NCI-H1092 (cell line): ENCODE measurements at regions not wholly inside any gene's neighbourhood (a gene's known extent, or its start where the extent isn't known, plus 50 kb on each side); places are given as distances from the start of the nearest gene placed in this dataset.
"Not testable (repeated sequence)": the region's sequence is repeated elsewhere in the genome, so short reads cannot be mapped to it uniquely, and the experiment has no call there.

ENCODE experiments used
- DNase-seq: peaks from one replicate; lab custom pipeline; 2025; lab: John Stamatoyannopoulos, UW

GRCh38 chr7:12884856-12885440, 197.5 kb downstream of the ARL4A start:
- DNase-seq: no peak

GRCh38 chr7:12888717-12889116, 201.3 kb downstream of the ARL4A start:
- DNase-seq: no peak

DNA sequence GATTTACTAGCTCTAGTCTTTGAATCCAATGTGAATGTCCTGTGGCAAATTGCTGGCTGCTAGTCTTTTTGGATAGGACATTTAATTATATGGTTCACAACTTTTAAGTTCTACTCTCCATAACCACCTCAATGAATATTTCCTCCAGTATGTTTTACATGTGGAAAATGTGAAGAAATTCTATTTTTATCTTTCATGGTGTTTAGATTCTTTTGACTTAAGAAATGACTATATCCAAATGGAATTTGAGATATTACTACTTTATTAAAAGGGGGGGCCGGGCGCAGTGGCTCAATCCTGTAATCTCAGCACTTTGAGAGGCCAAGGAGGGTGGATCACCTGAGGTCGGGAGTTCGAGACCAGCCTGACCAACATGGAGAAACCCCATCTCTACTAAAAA, 202.0 kb downstream of the ARL4A start:
- no peak for DNase-seq

DNA sequence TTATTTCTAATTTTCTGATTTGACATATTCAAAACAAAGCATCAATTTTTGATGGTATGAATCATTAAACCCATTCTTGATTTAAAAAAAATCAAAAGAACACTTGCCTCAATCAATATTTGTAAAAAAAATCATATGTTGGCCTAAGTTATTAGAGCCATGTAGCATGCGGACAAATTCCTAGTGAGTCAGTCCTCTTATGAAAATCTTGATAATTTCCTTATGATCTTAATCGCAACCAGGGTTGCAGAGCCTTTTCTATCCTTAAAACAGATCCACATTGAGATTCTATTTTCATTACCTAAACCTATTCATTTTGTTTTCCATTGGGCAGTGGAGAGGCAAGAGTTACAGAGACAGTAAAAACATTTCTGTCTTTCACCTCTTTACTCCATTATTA, 203.2 kb downstream of the ARL4A start:
- DNase-seq: no peak

DNA sequence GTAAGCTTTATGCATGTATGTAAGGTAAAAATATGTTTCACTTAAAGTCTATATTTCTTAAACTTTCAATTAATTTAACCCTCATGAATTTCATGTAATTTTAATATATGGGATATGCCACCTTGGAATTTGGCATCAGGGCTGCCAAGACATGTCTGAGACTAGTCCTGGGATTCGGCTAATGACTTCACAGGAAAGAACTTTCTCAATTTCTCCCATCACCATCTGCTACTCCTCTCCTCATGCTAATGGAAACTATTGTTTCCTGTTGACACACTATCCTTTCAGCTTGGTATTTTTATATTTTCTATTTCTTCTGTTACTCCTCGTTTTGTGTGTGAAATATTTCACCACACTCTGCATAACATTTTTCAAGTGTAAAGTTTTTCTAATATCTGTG, 205.9 kb downstream of the ARL4A start:
- no peak for DNase-seq

DNA sequence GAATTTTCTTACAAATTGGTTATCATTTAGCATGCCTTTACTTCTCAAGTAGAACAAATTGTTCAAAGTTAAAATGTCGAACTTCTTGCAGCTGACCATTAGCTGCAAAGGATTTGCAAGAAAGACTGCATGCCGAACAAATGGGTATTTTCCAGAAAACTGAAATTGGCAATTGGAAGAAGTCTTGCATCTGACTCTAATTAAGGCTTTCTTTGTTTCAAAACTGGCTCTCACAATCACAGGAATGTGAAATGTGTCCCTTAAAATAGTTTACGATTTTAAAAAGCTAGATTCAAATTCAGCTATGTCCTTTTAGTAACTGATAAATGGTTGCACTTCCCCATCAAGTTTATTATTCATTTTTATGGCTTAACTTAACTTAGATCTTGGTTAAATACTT, 207.9 kb downstream of the ARL4A start:
- no peak for DNase-seq

DNA sequence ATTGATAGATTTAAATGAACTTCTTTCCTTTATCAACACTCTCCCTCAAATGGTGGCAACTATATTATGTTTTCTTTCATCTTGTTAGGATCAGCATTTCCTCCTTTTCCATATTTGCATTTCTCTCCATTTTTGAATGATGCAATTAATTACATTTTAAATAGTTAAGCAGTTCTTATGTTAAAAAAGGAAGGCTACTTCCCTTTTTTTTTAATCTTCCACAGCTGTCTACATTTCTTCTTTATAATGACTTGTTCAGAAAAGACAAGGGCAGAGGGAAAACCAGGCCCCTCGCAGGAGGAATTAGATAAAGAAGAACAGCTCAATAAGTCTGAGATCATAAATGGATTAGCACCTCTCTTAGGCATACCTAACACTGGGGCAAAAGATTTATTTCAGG, 208.9 kb downstream of the ARL4A start:
- DNase-seq: no peak

DNA sequence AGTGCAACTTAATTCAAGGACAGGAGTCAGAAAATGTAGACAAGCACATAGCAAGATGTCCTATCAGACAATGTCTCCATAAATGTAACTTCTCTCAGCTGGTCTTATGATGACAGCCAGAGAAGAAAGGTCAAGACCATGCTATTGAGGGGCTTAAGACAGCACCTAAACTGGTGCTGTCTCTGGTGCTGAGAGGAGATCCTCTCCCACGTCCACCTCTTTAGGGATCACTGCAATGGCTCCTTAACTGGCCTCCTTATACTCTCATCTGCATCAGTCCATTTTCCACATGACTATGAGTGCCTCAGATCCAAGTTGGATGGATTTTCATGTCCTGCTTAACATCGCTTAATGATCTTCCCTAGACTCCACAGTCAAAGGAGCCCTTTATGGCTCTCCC, 210.6 kb downstream of the ARL4A start:
- no peak for DNase-seq

DNA sequence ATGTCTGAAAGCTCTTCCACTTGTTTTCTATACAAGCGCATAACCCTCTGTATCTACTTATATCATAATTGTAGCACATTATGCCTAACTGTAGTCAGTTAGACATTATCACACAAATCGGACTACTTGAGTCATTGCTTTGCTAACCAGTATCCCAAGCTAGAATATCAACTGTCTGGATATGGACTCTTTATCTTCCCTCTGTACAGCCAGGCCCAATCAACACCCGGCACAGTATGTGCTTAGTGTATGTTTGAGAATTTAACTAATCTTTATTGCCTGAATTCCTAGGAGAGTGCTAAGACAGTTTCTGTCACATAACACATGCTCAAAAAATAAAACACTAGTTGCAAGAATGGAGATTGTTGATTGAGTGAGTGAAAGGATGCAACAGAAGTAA, 211.2 kb downstream of the ARL4A start:
- DNase-seq: no peak

DNA sequence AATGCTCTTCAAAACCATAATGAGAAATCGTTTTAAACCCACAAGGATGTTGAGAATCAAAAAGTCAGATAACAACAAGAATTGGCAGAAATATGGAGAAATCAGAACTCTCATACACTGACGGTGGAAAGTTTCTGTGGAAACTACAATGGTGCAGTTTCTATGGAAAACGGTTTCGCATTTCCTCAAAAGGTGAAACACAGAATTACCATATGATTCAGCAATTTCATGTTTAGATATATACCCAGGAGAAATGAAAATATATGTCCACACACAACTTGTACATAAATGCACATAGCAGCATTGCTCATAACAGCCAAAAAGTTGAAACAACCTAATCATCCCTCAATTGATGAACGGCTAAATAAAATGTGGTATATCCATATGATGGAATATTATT, 218.2 kb downstream of the ARL4A start:
- DNase-seq: no peak

- no peak for DNase-seq
These were observed 220.3 kb downstream of the ARL4A start for GRCh38 chr7:12907774-12908173.

DNA sequence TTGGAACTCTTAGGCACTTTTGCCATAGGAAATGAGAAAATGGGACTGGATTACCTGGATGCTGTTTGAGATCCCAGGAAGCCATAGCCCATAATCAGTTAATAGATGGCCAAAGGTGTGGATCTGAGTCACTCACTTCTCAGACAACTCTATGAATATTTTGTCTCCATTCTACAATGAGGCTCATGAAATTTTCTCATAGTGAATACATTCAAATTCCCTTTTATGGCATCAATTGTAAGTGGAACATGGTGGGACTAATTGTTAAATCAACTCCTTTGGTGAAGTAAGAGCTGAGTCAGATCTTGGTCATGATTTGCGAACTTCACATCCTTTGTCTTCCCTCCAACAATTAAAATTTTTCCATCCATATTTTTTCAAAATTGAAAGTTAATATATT, 222.1 kb downstream of the ARL4A start:
- no peak for DNase-seq

DNA sequence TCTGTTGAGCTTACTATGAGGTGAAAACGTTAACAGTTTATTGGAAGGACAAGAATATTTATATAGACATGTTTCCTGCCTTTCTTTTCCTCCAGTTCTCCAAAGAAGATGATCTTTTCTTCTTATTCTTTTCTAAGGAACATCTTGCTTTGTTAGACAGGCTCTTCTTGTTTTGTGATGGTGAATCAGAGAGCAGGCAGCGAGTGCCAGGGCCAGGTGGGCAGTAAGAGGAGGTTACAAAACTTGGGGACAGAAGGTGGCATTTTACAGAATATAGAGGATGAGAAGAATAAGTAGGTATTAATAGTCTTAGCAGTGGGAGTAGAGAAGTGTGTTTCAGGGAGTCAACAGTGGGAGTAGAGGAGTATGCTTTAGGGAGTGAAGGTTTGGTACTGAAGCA, 223.6 kb downstream of the ARL4A start:
- DNase-seq: no peak

DNA sequence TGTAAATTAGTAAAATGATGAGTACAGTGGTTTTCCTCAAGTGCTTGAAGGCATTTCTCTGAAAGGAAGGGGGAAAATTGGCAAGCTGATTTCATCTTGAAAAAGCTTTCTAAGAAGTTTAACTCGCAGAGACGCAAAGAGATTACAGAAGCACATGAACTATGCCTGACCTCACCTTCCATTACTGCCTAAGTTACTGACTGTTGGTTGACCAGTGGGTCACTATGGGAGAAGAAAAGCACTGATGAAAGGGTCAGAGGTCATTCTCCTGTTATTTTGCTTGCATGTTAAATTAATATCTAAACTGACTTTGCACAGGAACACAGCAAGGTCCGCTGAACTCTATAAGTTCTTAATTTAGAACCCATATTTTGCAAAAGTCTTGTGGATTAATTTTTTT, 225.6 kb downstream of the ARL4A start:
- no peak for DNase-seq

DNA sequence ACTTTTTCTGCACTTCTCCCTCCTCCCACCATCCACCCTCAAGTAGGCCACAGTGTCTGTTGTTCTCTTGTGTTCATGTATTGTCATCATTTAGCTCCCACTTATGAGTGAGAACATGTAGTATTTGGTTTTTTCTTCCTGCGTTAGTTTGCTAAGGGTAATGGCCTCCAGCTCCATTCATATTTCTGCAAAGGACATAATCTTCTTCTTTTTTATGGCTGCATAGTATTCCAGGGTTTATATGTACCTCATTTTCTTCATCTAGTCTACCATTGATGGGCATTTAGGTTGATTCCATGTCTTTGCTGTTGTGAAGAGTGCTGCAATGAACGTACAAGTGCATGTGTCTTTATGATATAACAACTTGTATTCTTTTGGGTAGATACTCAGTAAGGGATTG, 230.4 kb downstream of the ARL4A start:
- DNase-seq: no peak

DNA sequence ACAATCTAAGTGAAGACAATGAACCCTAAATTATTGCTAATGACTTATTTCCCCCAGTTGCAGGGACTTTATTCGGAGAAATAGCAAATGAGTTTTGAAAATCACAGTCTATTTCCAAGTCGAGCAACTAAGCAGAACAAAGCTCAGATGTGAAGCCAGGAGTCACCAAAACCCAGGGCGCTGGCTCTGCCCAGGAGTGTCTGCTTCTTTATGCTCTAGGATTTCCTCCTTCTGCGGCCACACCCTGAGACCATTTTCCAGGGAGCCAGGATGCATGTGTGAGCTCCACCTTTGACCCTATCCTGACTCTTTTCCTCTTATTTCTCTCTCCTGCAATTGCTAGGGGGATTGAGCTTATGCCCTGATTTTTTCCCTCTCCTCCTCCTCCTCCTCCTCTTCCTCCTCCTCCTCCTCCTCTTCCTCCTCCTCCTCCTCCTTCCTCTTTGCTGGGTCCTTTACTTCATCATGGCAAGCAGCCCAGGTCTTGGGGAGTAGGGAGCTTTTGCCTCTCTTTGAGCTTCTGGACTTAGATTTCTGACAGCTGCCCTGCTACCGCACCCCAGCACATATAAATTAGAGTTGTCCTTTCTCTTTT, 234.4 kb downstream of the ARL4A start:
- no peak for DNase-seq

DNA sequence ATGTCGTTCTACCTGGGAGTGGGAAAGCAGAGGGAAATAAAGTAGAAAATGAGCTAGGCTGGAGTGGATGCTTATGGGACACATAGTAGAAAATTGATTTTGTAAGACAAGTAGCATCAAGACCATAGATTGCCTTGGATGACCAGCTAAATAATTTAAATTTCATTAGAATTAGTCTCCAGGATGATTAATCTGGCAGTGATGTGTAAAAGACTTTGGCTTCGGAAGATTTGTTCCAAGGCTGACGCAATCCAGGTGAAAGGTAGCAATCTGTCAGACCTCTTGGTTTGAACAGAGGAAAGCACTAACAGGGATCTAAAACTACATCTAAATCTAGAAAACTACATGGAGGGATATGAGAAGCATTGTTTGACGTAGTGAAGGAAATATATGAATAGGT, 236.5 kb downstream of the ARL4A start:
- no peak for DNase-seq

DNA sequence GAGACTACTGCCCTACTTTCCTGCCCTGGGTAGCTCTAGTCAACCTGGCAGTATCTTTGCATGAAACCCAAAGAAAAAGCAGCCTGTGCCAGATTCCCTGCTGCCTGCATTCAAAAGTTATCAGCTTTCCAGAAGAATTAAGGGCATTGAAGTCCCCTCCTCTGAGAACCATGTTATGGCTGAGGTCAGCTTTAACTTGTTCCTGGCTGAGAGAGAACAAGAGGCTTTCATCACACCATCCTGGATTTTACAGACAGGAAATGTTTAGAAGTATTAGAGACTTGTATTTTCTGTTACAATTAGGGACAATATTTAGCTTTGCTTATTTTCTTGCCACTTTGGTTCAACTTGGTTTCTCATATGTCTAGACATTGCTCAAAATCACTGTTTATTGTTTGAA, 238.8 kb downstream of the ARL4A start:
- DNase-seq: no peak

- no peak for DNase-seq
These were observed 240.4 kb downstream of the ARL4A start for GRCh38 chr7:12927635-12928434.

- no peak for DNase-seq
These were observed 242.2 kb downstream of the ARL4A start for GRCh38 chr7:12929476-12930140.

DNA sequence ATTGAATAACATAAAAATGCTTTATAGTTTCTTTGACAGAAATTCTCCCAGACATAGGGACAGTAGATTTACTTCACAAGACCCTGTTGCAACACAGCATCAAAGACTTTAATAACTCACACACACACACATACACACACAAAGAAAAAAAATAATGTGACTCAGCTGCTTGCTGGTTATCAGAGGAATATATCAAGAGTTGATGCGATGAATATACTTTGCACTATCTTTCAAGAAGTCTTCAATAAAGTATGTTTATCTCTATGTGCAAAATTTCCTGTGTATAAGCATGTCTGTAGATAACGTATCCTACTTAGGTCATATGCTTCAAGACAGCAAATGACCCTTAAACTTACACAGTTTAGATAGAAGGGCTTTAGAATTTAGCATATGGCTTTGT, 243.1 kb downstream of the ARL4A start:
- no peak for DNase-seq

DNA sequence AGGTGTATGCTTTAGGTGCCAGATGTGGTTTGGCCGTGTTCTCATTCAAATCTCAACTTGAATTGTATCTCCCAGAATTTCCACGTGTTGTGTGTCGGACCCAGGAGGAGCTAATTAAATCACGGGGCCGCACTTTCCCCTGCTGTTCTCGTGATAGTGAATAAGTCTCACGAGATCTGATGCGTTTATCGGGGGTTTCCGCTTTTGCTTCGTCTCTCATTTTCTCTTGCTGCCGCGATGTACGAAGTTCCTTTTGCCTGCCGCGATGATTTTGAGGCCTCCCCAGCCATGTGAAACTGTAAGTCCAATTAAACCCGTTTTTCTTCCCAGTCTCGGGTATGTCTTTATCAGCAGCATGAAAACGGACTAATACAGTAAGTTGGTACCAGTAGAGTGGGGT, 244.0 kb downstream of the ARL4A start:
- not testable (repeated sequence) for DNase-seq

GRCh38 chr7:12939694-12940093, 252.3 kb downstream of the ARL4A start:
- DNase-seq: no peak
